Cardiac fibroblast (primary cell): ENCODE measurements at regions not wholly inside any gene's neighbourhood (a gene's known extent, or its start where the extent isn't known, plus 50 kb on each side); places are given as distances from the start of the nearest gene placed in this dataset.

Source experiments
- DNase-seq, 2 donors: peaks; one replicate each; pipeline versions ENCODE4 v3.0.0 to v3.0.0-alpha.2; 2010; ENCODE audit warnings: low read depth in 2 of 2
- H3K4me3 ChIP-seq, 2 donors: replicated peaks in 1 of 2; 1 replicate in 1 of 2; 2 replicates in 1 of 2; pipeline ENCODE4 v1.5.1; 2011; ENCODE audit warnings: low read depth in 2 of 2, low read length in 2 of 2, mild to moderate bottlenecking in 2 of 2, moderate library complexity in 1 of 2
- CTCF ChIP-seq: IDR thresholded peaks from one replicate; pipeline ENCODE4 v1.5.1; 2011; ENCODE audit warnings: low read depth, mild to moderate bottlenecking, low read length, inconsistent platforms

- no peak for TF ChIP-seq CTCF
- no peak overlapping the region for H3K4me3 ChIP-seq
- peak in 1 of 2 donors; percentile 13 for DNase-seq
These were observed 550.3 kb downstream of the UTRN start for GRCh38 chr6:144835322-144835973.

GRCh38 chr6:144840619-144841018, 555.5 kb downstream of the UTRN start:
- TF ChIP-seq CTCF: no peak
- H3K4me3 ChIP-seq: no peak overlapping the region
- DNase-seq: no peak

- no peak for DNase-seq
- TF ChIP-seq CTCF: no peak
- no peak overlapping the region for H3K4me3 ChIP-seq
These were observed 558.6 kb downstream of the UTRN start for GRCh38 chr6:144843701-144844100.

- TF ChIP-seq CTCF: no peak
- H3K4me3 ChIP-seq: no peak overlapping the region
- DNase-seq: no peak
These were observed 559.5 kb downstream of the UTRN start for GRCh38 chr6:144844596-144844995.

GRCh38 chr6:144845186-144845585, 560.1 kb downstream of the UTRN start:
- no peak for TF ChIP-seq CTCF
- no peak overlapping the region for H3K4me3 ChIP-seq
- peak; percentile 6 to 34 for DNase-seq

- peak in 1 of 2 donors; percentile 31 for DNase-seq
- H3K4me3 ChIP-seq: no peak overlapping the region
- TF ChIP-seq CTCF: no peak
These were observed 562.8 kb downstream of the UTRN start for GRCh38 chr6:144847916-144848315.

- no peak overlapping the region for H3K4me3 ChIP-seq
- DNase-seq: no peak
- no peak for TF ChIP-seq CTCF
These were observed 564.8 kb downstream of the UTRN start for GRCh38 chr6:144849920-144850319.
